ENCODE measurements at regions not wholly inside any gene's neighbourhood (a gene's known extent, or its start where the extent isn't known, plus 50 kb on each side); places are given as distances from the start of the nearest gene placed in this dataset.

DNA sequence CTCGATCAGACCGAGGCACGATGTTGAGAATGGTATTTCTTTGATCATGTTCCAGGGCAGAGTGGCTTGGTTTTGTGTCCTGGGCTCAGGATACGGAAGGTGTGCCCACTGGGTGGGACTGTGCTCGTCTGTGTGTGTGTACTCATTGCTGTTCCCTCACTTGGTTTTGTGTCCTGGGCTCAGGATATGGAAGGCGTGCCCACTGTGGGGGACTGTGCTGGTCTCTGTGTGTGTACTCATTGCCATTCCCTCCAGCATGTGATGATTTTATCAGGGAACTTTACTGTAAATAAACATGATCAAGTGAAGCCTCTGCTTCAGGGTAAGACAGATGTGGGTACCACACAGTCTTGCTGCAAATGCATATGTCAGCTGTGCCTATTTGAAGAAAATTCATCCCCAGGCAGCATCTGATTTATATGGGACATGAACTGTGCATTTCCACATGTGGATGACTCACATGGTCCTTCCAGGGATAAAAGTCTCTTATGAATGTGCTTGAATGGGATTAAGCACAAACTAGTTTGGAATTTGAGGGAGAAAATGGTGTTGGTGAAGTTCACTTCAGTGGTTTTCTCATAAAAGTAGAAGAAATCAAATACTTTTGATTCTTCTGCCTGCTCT, 274.3 kb downstream of the QKI start:
- DNase-seq (ENCODE audit: extremely low spot score, unreplicated experiment), result no peak
- H3K36me3 Mint-ChIP-seq (ENCODE audit: unreplicated experiment), result no peaks in the 10 kb centered on the region
- H3K9me3 Mint-ChIP-seq (ENCODE audit: unreplicated experiment), result no peaks in the 10 kb centered on the region
- H3K4me3 Mint-ChIP-seq (ENCODE audit: unreplicated experiment), result no peak overlapping the region
- TF ChIP-seq, protein P1, sequence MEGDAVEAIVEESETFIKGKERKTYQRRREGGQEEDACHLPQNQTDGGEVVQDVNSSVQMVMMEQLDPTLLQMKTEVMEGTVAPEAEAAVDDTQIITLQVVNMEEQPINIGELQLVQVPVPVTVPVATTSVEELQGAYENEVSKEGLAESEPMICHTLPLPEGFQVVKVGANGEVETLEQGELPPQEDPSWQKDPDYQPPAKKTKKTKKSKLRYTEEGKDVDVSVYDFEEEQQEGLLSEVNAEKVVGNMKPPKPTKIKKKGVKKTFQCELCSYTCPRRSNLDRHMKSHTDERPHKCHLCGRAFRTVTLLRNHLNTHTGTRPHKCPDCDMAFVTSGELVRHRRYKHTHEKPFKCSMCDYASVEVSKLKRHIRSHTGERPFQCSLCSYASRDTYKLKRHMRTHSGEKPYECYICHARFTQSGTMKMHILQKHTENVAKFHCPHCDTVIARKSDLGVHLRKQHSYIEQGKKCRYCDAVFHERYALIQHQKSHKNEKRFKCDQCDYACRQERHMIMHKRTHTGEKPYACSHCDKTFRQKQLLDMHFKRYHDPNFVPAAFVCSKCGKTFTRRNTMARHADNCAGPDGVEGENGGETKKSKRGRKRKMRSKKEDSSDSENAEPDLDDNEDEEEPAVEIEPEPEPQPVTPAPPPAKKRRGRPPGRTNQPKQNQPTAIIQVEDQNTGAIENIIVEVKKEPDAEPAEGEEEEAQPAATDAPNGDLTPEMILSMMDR (IDR thresholded peaks at IDR 0.05), result no peak
- H3K27me3 Mint-ChIP-seq (ENCODE audit: unreplicated experiment), result peaks cover 17% of the 10 kb centered on the region
- no peaks in the 10 kb centered on the region for H3K4me1 Mint-ChIP-seq (ENCODE audit: unreplicated experiment)
- H3K27ac Mint-ChIP-seq (ENCODE audit: unreplicated experiment), result no peak overlapping the region

DNA sequence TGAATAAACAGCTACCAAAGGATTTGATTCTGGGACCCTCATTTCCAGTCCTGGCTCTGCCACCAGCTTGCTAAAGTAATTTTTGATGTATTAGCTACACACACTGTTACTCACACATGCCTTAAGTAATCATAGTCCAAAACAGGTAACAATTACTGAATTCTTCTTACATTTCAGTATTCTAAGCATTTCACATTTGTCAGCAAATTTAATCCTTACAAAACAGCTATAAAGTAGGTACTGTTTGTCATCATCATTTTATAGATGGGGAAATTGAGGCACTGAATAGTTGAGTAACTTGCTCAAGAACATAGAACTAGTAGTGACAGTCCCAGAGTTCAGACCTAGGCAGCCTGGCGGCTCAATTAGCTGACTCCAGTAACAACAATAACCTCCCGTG, 272.6 kb downstream of the QKI start:
- TF ChIP-seq, protein P1 (IDR thresholded peaks at IDR 0.05), result no peak
- H3K9me3 Mint-ChIP-seq (ENCODE audit: unreplicated experiment), result peaks cover 7% of the 10 kb centered on the region
- DNase-seq (ENCODE audit: extremely low spot score, unreplicated experiment), result no peak
- no peaks in the 10 kb centered on the region for H3K4me1 Mint-ChIP-seq (ENCODE audit: unreplicated experiment)
- H3K27me3 Mint-ChIP-seq (ENCODE audit: unreplicated experiment), result peaks cover 17% of the 10 kb centered on the region
- no peaks in the 10 kb centered on the region for H3K36me3 Mint-ChIP-seq (ENCODE audit: unreplicated experiment)
- no peak overlapping the region for H3K27ac Mint-ChIP-seq (ENCODE audit: unreplicated experiment)
- H3K4me3 Mint-ChIP-seq (ENCODE audit: unreplicated experiment), result no peak overlapping the region

DNA sequence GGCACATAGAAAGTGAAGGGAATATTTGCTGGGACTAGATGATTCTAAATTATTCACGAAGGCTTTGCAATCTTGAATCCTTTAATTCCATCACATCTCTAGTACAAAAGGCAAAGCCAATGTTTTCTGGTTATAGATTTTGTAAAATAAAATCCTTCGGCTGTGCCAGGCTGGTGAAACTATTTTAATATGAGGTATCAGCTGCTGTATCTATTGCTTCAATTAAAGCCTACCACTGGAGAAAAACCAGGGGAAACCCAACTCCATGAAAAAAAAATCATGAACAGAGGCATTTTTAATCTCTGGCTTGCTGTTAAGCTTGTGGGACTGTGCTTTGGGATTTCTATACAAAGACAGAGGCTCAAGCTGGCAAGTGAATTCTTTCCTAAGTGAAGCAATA, 271.8 kb downstream of the QKI start:
- peaks cover 7% of the 10 kb centered on the region for H3K9me3 Mint-ChIP-seq (ENCODE audit: unreplicated experiment)
- H3K4me1 Mint-ChIP-seq (ENCODE audit: unreplicated experiment), result no peaks in the 10 kb centered on the region
- TF ChIP-seq, protein P1 (IDR thresholded peaks at IDR 0.05), result no peak
- no peak overlapping the region for H3K27ac Mint-ChIP-seq (ENCODE audit: unreplicated experiment)
- no peak for DNase-seq (ENCODE audit: extremely low spot score, unreplicated experiment)
- no peak overlapping the region for H3K4me3 Mint-ChIP-seq (ENCODE audit: unreplicated experiment)
- peaks cover 17% of the 10 kb centered on the region for H3K27me3 Mint-ChIP-seq (ENCODE audit: unreplicated experiment)
- H3K36me3 Mint-ChIP-seq (ENCODE audit: unreplicated experiment), result no peaks in the 10 kb centered on the region

DNA sequence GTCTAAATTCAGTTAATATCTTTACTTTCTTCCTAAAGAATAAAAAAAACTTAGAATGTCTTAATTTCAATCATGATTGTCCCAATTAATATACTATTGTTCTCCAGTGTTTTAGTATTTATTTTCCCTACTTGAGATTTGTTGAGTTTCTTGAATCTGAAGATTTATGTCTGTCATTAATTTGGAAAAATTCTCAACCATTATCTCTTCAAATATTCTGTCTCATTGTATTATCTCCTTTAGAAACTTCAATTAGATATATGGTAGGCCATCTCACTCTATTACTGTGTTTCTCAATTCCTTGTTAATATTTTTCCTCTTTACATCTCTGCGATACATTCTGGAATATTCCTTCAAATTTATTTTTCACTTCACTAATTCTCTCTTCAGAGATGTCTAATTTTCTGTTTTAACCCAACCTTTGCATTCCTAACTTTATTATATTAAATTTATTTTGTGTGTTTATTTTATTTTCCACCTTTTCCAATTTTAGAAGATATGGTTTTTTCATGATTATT, 268.6 kb downstream of the QKI start:
- no peaks in the 10 kb centered on the region for H3K36me3 Mint-ChIP-seq (ENCODE audit: unreplicated experiment)
- no peaks in the 10 kb centered on the region for H3K4me1 Mint-ChIP-seq (ENCODE audit: unreplicated experiment)
- peaks cover 7% of the 10 kb centered on the region for H3K9me3 Mint-ChIP-seq (ENCODE audit: unreplicated experiment)
- TF ChIP-seq, protein P1 (IDR thresholded peaks at IDR 0.05), result no peak
- peaks cover 11% of the 10 kb centered on the region for H3K27me3 Mint-ChIP-seq (ENCODE audit: unreplicated experiment)
- DNase-seq (ENCODE audit: extremely low spot score, unreplicated experiment), result no peak
- no peak overlapping the region for H3K4me3 Mint-ChIP-seq (ENCODE audit: unreplicated experiment)
- H3K27ac Mint-ChIP-seq (ENCODE audit: unreplicated experiment), result no peak overlapping the region

DNA sequence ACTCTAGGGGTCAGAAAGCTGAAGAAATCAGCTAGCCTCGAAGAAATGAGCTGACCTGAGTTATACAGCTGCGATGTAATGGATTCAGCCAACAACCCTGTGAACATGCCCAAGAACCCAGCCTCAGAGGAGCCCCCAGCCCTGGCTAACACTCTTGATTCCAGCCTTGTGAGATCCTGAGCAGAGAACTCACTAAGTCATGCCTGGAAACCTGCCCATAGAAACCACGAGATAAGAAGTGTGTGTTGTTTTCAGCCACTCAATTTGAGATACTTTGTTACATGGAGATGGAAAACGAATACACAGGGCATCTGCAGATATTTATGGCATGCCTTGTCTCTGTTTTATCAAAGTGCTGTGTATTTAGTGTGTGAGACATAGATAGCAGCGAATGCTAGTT, 265.2 kb downstream of the QKI start:
- peaks cover 5% of the 10 kb centered on the region for H3K27me3 Mint-ChIP-seq (ENCODE audit: unreplicated experiment)
- peaks cover 12% of the 10 kb centered on the region for H3K9me3 Mint-ChIP-seq (ENCODE audit: unreplicated experiment)
- DNase-seq (ENCODE audit: extremely low spot score, unreplicated experiment), result no peak
- TF ChIP-seq, protein P1 (IDR thresholded peaks at IDR 0.05), result no peak
- H3K4me1 Mint-ChIP-seq (ENCODE audit: unreplicated experiment), result no peaks in the 10 kb centered on the region
- H3K36me3 Mint-ChIP-seq (ENCODE audit: unreplicated experiment), result no peaks in the 10 kb centered on the region
- no peak overlapping the region for H3K27ac Mint-ChIP-seq (ENCODE audit: unreplicated experiment)
- H3K4me3 Mint-ChIP-seq (ENCODE audit: unreplicated experiment), result no peak overlapping the region
